ENCODE measurements at regions not wholly inside any gene's neighbourhood (a gene's known extent, or its start where the extent isn't known, plus 50 kb on each side); places are given as distances from the start of the nearest gene placed in this dataset.

GRCh38 chr17:34765291-34765690 is 185.9 kb downstream of the TMEM132E start:
- H3K4me2 ChIP-seq (ENCODE audit: low read depth, low read length): no peak overlapping the region
- in situ Hi-C loops (cut with HindIII; ENCODE audit: extremely low pct_ligation_motif_present, low pct_unique_long_range_greater_than_20kb) (no loop called here), intact Hi-C loops (cut with micrococcal nuclease; ENCODE audit: unreplicated experiment) (no loop called here)
- H3K79me2 ChIP-seq (ENCODE audit: insufficient read depth, low read length): no peaks in the 10 kb centered on the region
- H3K9me3 ChIP-seq (ENCODE audit: low read length): no peaks in the 10 kb centered on the region
- DNase-seq (ENCODE audit: low spot score) (no peak), FAIRE-seq (no peak), ATAC-seq (no peak)
- no peaks in the 10 kb centered on the region for H3K36me3 ChIP-seq (replicated peaks in 1 of 2; ENCODE audit: control insufficient read depth in 1 of 2, insufficient read depth in 2 of 2, low read length in 2 of 2)
- H3K4me3 ChIP-seq (replicated peaks in 1 of 3; ENCODE audit: insufficient read depth in 1 of 3, low read depth in 2 of 3, low read length in 3 of 3): no peak overlapping the region
- no peaks in the 10 kb centered on the region for H3K4me1 ChIP-seq (ENCODE audit: insufficient read depth, low read length)
- H4K20me1 ChIP-seq (ENCODE audit: insufficient read depth, low read length): no peaks in the 10 kb centered on the region
- 16% methylated on average over 5 of the region's 5 CpGs for WGBS (ENCODE audit: low lambda C conversion rate)
- H3K9ac ChIP-seq (ENCODE audit: insufficient read depth, low read depth, low read length): no peak overlapping the region
- TF ChIP-seq ZKSCAN1 (IDR thresholded peaks at IDR 0.05; ENCODE audit: low read length): no peak
- no peak for TF ChIP-seq ZBTB49 (CRISPR knock-in tag; IDR thresholded peaks at IDR 0.05; ENCODE audit: borderline replicate concordance)
- TF ChIP-seq NFRKB (IDR thresholded peaks at IDR 0.05): no peak
- TF ChIP-seq ZNF331 (CRISPR knock-in tag; IDR thresholded peaks at IDR 0.05): no peak
- no peak for TF ChIP-seq CC2D1A (CRISPR knock-in tag; IDR thresholded peaks at IDR 0.05)
- no peak for TF ChIP-seq ZNF546 (CRISPR knock-in tag; conservative IDR thresholded peaks at IDR 0.05)
- TF ChIP-seq RBAK (CRISPR knock-in tag; IDR thresholded peaks at IDR 0.05): no peak
- no peak for TF ChIP-seq SMAD1 (CRISPR knock-in tag; IDR thresholded peaks at IDR 0.05; ENCODE audit: borderline replicate concordance, low read depth)
- TF ChIP-seq ZNF766 (CRISPR knock-in tag; IDR thresholded peaks at IDR 0.05; ENCODE audit: borderline replicate concordance): no peak
- no peaks in the 10 kb centered on the region for H3K27me3 ChIP-seq (ENCODE audit: control insufficient read depth in 1 of 2, insufficient read depth in 2 of 2, low read length in 2 of 2)
- CTCF ChIA-PET (ENCODE audit: low intra/inter-chr PET ratio, low total read pairs): no interaction called here
- BruUV-seq (replicated peaks): no TSS peak
- POLR2A ChIA-PET: no interaction called here
- H3K27ac ChIP-seq (ENCODE audit: extremely low read length, insufficient read depth, low read length): no peak overlapping the region
- H2AFZ ChIP-seq (ENCODE audit: low read length): no peak overlapping the region
